PFSK-1 (cell line): ENCODE measurements at regions not wholly inside any gene's neighbourhood (a gene's known extent, or its start where the extent isn't known, plus 50 kb on each side); places are given as distances from the start of the nearest gene placed in this dataset.

ENCODE experiments used
- POLR2AphosphoS5 ChIP-seq: IDR thresholded peaks from 2 replicates; pipeline ENCODE4 v1.6.1; 2012; ENCODE audit warnings: low read depth, mild to moderate bottlenecking, control low read depth, low read length, moderate library complexity
- TAF1 ChIP-seq: IDR thresholded peaks from 2 replicates; pipeline ENCODE4 v1.6.1; 2012; ENCODE audit warnings: low read length, control low read depth, borderline replicate concordance; ENCODE audit not compliant: insufficient read depth

GRCh38 chr12:115661112-115661511, 616.4 kb downstream of the MED13L start:
- TF ChIP-seq TAF1 (no peak), POLR2AphosphoS5 (no peak)
